Epithelial cell of esophagus (primary cell): ENCODE measurements at regions not wholly inside any gene's neighbourhood (a gene's known extent, or its start where the extent isn't known, plus 50 kb on each side); places are given as distances from the start of the nearest gene placed in this dataset.
A peak's percentile ranks its signal among the peaks of the same experiment; 100 is the strongest.
"Not testable (repeated sequence)": the region's sequence is repeated elsewhere in the genome, so short reads cannot be mapped to it uniquely, and the experiment has no call there.

Experiments
- DNase-seq: peaks from one replicate; pipeline ENCODE4 v3.0.0; 2010; ENCODE audit warnings: low read depth
- H3K4me3 ChIP-seq: 2 replicates; pipeline ENCODE4 v1.5.1; 2011; ENCODE audit warnings: mild to moderate bottlenecking, low read length, control low read depth
- CTCF ChIP-seq: IDR thresholded peaks from 2 replicates; pipeline ENCODE4 v1.5.1; 2011; ENCODE audit warnings: low read depth, mild to moderate bottlenecking, low read length, control low read depth, inconsistent platforms; ENCODE audit not compliant: insufficient read depth; ENCODE audit errors: missing control alignments

GRCh38 chr9:117649126-117649525 is 55.1 kb upstream of the TLR4 start:
- no peak overlapping the region for H3K4me3 ChIP-seq
- DNase-seq = no peak
- TF ChIP-seq CTCF = no peak

GRCh38 chr9:117644932-117645636 is 59.1 kb upstream of the TLR4 start:
- DNase-seq = no peak
- no peak for TF ChIP-seq CTCF
- H3K4me3 ChIP-seq = no peak overlapping the region

GRCh38 chr9:117644133-117644931 is 59.9 kb upstream of the TLR4 start:
- peak; percentile 65 for DNase-seq
- H3K4me3 ChIP-seq = no peak overlapping the region
- peak; percentile 92 for TF ChIP-seq CTCF

- DNase-seq = no peak
- TF ChIP-seq CTCF = no peak
- H3K4me3 ChIP-seq = no peak overlapping the region
These were observed 60.9 kb upstream of the TLR4 start for GRCh38 chr9:117643288-117643654.

DNA sequence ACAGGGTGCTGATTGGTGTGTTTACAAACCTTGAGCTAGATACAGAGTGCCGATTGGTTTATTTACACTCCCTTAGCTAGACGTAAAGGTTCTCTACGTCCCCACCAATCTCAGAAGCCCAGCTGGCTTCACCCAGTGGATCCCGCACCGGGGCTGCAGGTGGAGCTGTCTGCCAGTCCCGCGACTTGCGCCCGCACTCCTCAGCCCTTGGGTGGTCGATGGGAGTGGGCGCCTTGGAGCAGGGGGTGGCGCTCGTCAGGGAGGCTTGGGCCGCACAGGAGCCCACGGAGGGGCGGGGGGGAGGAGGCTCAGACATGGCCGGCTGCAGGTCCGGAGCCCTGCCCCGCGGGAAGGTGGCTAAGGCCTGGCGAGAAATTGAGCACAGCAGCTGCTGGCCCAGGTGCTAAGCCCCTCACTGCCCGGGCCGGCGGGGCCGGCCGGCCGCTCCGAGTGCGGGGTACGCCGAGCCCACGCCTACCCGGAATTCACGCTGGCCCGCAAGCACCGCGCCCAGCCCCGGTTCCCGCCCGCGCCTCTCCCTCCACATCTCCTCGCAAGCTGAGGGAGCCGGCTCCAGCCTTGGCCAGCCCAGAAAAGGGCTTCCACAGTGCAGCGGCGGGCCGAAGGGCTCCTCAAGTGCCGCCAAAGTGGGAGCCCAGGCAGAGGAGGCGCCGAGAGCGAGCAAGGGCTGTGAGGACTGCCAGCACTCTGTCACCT is 61.5 kb upstream of the TLR4 start:
- H3K4me3 ChIP-seq, DNase-seq: not testable (repeated sequence)

DNA sequence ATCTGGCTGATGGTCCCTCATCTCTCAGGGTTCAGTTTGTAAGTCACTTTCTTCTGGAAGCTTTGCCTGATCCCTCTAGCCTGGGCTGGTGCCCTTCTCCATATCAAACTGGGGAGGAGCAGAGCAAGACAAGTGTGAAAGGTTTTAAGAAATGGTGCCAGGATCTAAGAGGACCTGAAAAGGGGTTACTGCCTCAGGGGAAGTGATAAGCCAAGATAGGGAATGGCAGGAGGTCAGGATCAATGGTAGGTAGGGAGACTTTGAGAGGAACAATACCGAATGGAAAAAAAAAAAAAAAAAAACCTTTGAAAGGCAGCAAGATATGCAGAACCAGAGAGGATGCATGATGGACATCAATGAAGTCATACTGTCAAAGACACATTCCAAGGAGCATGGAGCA is 67.5 kb upstream of the TLR4 start:
- TF ChIP-seq CTCF = no peak
- no peak overlapping the region for H3K4me3 ChIP-seq
- no peak for DNase-seq

GRCh38 chr9:117625154-117625553 is 79.0 kb upstream of the TLR4 start:
- DNase-seq = no peak
- TF ChIP-seq CTCF = no peak
- no peak overlapping the region for H3K4me3 ChIP-seq
